Panc1 (cell line): ENCODE measurements at regions not wholly inside any gene's neighbourhood (a gene's known extent, or its start where the extent isn't known, plus 50 kb on each side); places are given as distances from the start of the nearest gene placed in this dataset.

Experiments used
- CTCF ChIP-seq: fragments of 450-650 bp; IDR thresholded peaks from 2 replicates; pipeline ENCODE4 v1.5.1; 2017; ENCODE audit warnings: mild to moderate bottlenecking
- POLR2AphosphoS5 ChIP-seq: IDR thresholded peaks from 2 replicates; pipeline ENCODE4 v1.6.1; 2012; ENCODE audit warnings: mild to moderate bottlenecking, low read depth, low read length, moderate library complexity
- TCF7L2 ChIP-seq: IDR thresholded peaks from 2 replicates; pipeline ENCODE4 v1.6.1; 2011; ENCODE audit warnings: mild to moderate bottlenecking, low read depth, low read length, inconsistent platforms

- TF ChIP-seq CTCF (no peak), POLR2AphosphoS5 (no peak), TCF7L2 (no peak)
These were observed 88.4 kb downstream of the CCDC71L start for GRCh38 chr7:106572394-106573124.
